Esophagus muscularis mucosa (tissue), 4 donors: ENCODE measurements at regions not wholly inside any gene's neighbourhood (a gene's known extent, or its start where the extent isn't known, plus 50 kb on each side); places are given as distances from the start of the nearest gene placed in this dataset.

Experiments used
- DNase-seq: peaks from one replicate; pipeline ENCODE4 v3.0.0-alpha.2; 2017; ENCODE audit errors: extremely low spot score
- H3K27ac ChIP-seq, 4 donors: fragments of 200-600 bp; sonication (generic); replicated peaks in 1 of 4; 1 replicate in 3 of 4; 2 replicates in 1 of 4; pipeline ENCODE4 v1.5.1; 2016 to 2019; ENCODE audit warnings: mild to moderate bottlenecking in 1 of 4
- H3K27me3 ChIP-seq, 4 donors: fragments of 200-600 bp; sonication (generic); one replicate each; pipeline versions ENCODE4 v1.5.1 to v1.6.0; 2016 to 2019
- H3K36me3 ChIP-seq, 4 donors: fragments of 200-600 bp; sonication (generic); one replicate each; pipeline ENCODE4 v1.5.1; 2016 to 2019
- H3K4me1 ChIP-seq, 4 donors: fragments of 200-600 bp; sonication (generic); one replicate each; pipeline ENCODE4 v1.5.1; 2016 to 2019
- H3K4me3 ChIP-seq, 4 donors: fragments of 200-600 bp; sonication (generic); 1 replicate in 2 of 4; 2 replicates in 2 of 4; pipeline ENCODE4 v1.5.1; 2016 to 2019; ENCODE audit warnings: mild to moderate bottlenecking in 4 of 4, moderate library complexity in 1 of 4
- H3K9me3 ChIP-seq, 4 donors: fragments of 200-600 bp; sonication (generic); 1 replicate in 3 of 4; 2 replicates in 1 of 4; pipeline ENCODE4 v1.5.1; 2016 to 2019
- CTCF ChIP-seq, 3 experiments: fragments of 200-600 bp in 2 of 3; fragments of 450-650 bp in 1 of 3; sonication (generic) in 2 of 3; IDR thresholded peaks; one replicate each; pipeline ENCODE4 v1.5.1; 2017 to 2019; ENCODE audit warnings: antibody characterized with exemption in 3 of 3, mild to moderate bottlenecking in 2 of 3, moderate library complexity in 1 of 3
- EP300 ChIP-seq: sonication (generic); formaldehyde crosslinking; IDR thresholded peaks from one replicate; pipeline ENCODE4 v1.6.1; 2017; ENCODE audit warnings: antibody characterized with exemption
- POLR2A ChIP-seq: fragments of 450-650 bp; IDR thresholded peaks from one replicate; pipeline ENCODE4 v1.6.1; 2017; ENCODE audit warnings: antibody characterized with exemption, moderate library complexity, mild to moderate bottlenecking, low read depth
- POLR2AphosphoS5 ChIP-seq, 2 donors: sonication (generic); formaldehyde crosslinking; IDR thresholded peaks; one replicate each; pipeline ENCODE4 v1.6.1; 2017; ENCODE audit warnings: antibody characterized with exemption in 2 of 2
- WGBS: methylation state at CpG from one replicate; pipeline ENCODE4 v1.1.5; 2018; 5-methylcytosine and 5-hydroxymethylcytosine counted together
- intact Hi-C: fragments of 100-400 bp; cut with DNase I; formaldehyde crosslinking; loops from one replicate; pipeline ENCODE4 v1.15.1; 2023

GRCh38 chr5:107296572-107296971 lies 374.2 kb downstream of the EFNA5 start:
- no peaks in the 10 kb centered on the region for H3K36me3 ChIP-seq
- no peak for DNase-seq
- no peaks in the 10 kb centered on the region for H3K4me1 ChIP-seq
- H3K4me3 ChIP-seq, result no peak overlapping the region
- H3K9me3 ChIP-seq, result no peaks in the 10 kb centered on the region
- H3K27me3 ChIP-seq, result no peaks in the 10 kb centered on the region
- intact Hi-C loops, result no loop called here
- no peak overlapping the region for H3K27ac ChIP-seq
- TF ChIP-seq EP300 (no peak), POLR2AphosphoS5 (IDR thresholded peaks at IDR 0.05) (no peak), CTCF (IDR thresholded peaks at IDR 0.05) (no peak), POLR2A (no peak)
- 70% methylated on average over 2 of the region's 2 CpGs for WGBS

GRCh38 chr5:107295914-107296313 lies 374.8 kb downstream of the EFNA5 start:
- no peak for TF ChIP-seq CTCF (IDR thresholded peaks at IDR 0.05)
- no peak for TF ChIP-seq EP300
- TF ChIP-seq POLR2A, result no peak
- no peak for DNase-seq
- Histone ChIP-seq H3K36me3 (no peaks in the 10 kb centered on the region), H3K9me3 (no peaks in the 10 kb centered on the region), H3K27ac (no peak overlapping the region), H3K4me1 (no peaks in the 10 kb centered on the region), H3K27me3 (no peaks in the 10 kb centered on the region), H3K4me3 (no peak overlapping the region)
- 90% methylated on average over 2 of the region's 2 CpGs for WGBS
- intact Hi-C loops, result no loop called here

GRCh38 chr5:107294669-107295068 lies 376.1 kb downstream of the EFNA5 start:
- Histone ChIP-seq H3K27me3 (no peaks in the 10 kb centered on the region), H3K27ac (no peak overlapping the region), H3K4me3 (no peak overlapping the region), H3K36me3 (no peaks in the 10 kb centered on the region), H3K9me3 (no peaks in the 10 kb centered on the region), H3K4me1 (no peaks in the 10 kb centered on the region)
- 94% methylated on average over 1 of the region's 1 CpG for WGBS
- intact Hi-C loops, result no loop called here
- TF ChIP-seq EP300 (no peak), POLR2A (no peak), CTCF (IDR thresholded peaks at IDR 0.05) (no peak), POLR2AphosphoS5 (IDR thresholded peaks at IDR 0.05) (no peak)
- no peak for DNase-seq

GRCh38 chr5:107294211-107294550 lies 376.6 kb downstream of the EFNA5 start:
- Histone ChIP-seq H3K4me1 (no peaks in the 10 kb centered on the region), H3K4me3 (no peak overlapping the region), H3K36me3 (no peaks in the 10 kb centered on the region), H3K27ac (no peak overlapping the region), H3K27me3 (no peaks in the 10 kb centered on the region), H3K9me3 (no peaks in the 10 kb centered on the region)
- no peak for DNase-seq
- no peak for TF ChIP-seq POLR2AphosphoS5 (IDR thresholded peaks at IDR 0.05)
- no peak for TF ChIP-seq POLR2A
- no peak for TF ChIP-seq EP300
- TF ChIP-seq CTCF (IDR thresholded peaks at IDR 0.05), result no peak
- intact Hi-C loops, result no loop called here

GRCh38 chr5:107293541-107294210 lies 377.1 kb downstream of the EFNA5 start:
- no peak for TF ChIP-seq EP300
- no peak for TF ChIP-seq POLR2AphosphoS5 (IDR thresholded peaks at IDR 0.05)
- TF ChIP-seq CTCF (IDR thresholded peaks at IDR 0.05), result no peak
- TF ChIP-seq POLR2A, result no peak
- no peaks in the 10 kb centered on the region for H3K9me3 ChIP-seq
- whole genome bisulfite sequencing, result 45% methylated on average over 8 of the region's 8 CpGs

More at GRCh38 chr5:107293541-107294210, 377.1 kb downstream of the EFNA5 start:
- Histone ChIP-seq H3K4me1 (no peaks in the 10 kb centered on the region), H3K36me3 (no peaks in the 10 kb centered on the region), H3K4me3 (no peak overlapping the region), H3K27ac (no peak overlapping the region), H3K27me3 (no peaks in the 10 kb centered on the region)
- intact Hi-C loops, result no loop called here
- no peak for DNase-seq
